HCT116 (cell line): ENCODE measurements at regions not wholly inside any gene's neighbourhood (a gene's known extent, or its start where the extent isn't known, plus 50 kb on each side); places are given as distances from the start of the nearest gene placed in this dataset.

Source experiments
- ATAC-seq: fragments of 200-7000 bp; cut with Tn5 transposase; 2 replicates; pipeline ENCODE4 v1.9.1; 2020; ENCODE audit warnings: mild to moderate bottlenecking, moderate library complexity
- BruUV-seq: library from RNA; stranded (reverse); fragments of 400-500 nt; replicated peaks from 2 replicates; lab custom pipeline; 2021; lab: Mats Ljungman, UMichigan
- CTCF ChIA-PET: fragments of 300-600 bp; sonication (Branson Sonifier 250); formaldehyde crosslinking; loops from one replicate; lab custom pipeline; 2021; ENCODE audit warnings: antibody characterized with exemption; lab: Charles Lee
- POLR2A ChIA-PET: fragments of 300-600, 350-600 bp; sonication (Branson Sonifier 250); formaldehyde crosslinking; loops from one replicate; lab custom pipeline; 2021; ENCODE audit warnings: antibody characterized with exemption; lab: Charles Lee
- RAD21 ChIA-PET, 2 experiments: fragments of 300-600 bp; sonication (Branson Sonifier 250); formaldehyde crosslinking; loops; one replicate each; lab custom pipeline; 2023; ENCODE audit warnings: low total read pairs in 2 of 2; ENCODE audit not compliant: uncharacterized antibody in 2 of 2, unreplicated experiment in 2 of 2, low non-redundant PET in 1 of 2; lab: Charles Lee
- DNase-seq: peaks from one replicate; pipeline ENCODE4 v3.0.0-alpha.2; 2010; ENCODE audit warnings: low read depth, low spot score
- H2AFZ ChIP-seq: fragments of 200-600 bp; shearing (Covaris generic), sonication (generic); 2 replicates; pipeline ENCODE4 v1.6.1; 2017; ENCODE audit warnings: low read depth, mixed run types, mixed read lengths, antibody characterized with exemption, low read length; ENCODE audit not compliant: poor library complexity, severe bottlenecking
- H3K27ac ChIP-seq: 2 replicates; pipeline ENCODE4 v1.5.1; 2012; ENCODE audit warnings: low read depth, low read length
- H3K27me3 ChIP-seq: fragments of 200-600 bp; sonication (generic); 2 replicates; pipeline ENCODE4 v1.6.1; 2016; ENCODE audit warnings: mixed run types, low read length, mixed read lengths; ENCODE audit not compliant: insufficient read depth
- H3K36me3 ChIP-seq, 2 experiments: fragments of 200-500 bp in 1 of 2; fragments of 200-600 bp in 1 of 2; sonication (Bioruptor generic) in 1 of 2; sonication (generic) in 1 of 2; 2 replicates each; pipeline versions ENCODE4 v1.5.1 to v1.6.1; 2014 to 2016; ENCODE audit warnings: low read length in 2 of 2, inconsistent platforms in 1 of 2, mixed read lengths in 1 of 2, mixed run types in 1 of 2; ENCODE audit not compliant: insufficient read depth in 2 of 2, control insufficient read depth in 1 of 2
- H3K4me1 ChIP-seq, 2 experiments: fragments of 200-600 bp in 1 of 2; sonication (generic) in 1 of 2; 2 replicates each; pipeline versions ENCODE4 v1.5.1 to v1.6.1; 2012 to 2017; ENCODE audit warnings: low read length in 2 of 2, inconsistent platforms in 1 of 2, mild to moderate bottlenecking in 1 of 2, mixed read lengths in 1 of 2, mixed run types in 1 of 2, moderate library complexity in 1 of 2; ENCODE audit not compliant: insufficient read depth in 2 of 2, control insufficient read depth in 1 of 2
- H3K4me2 ChIP-seq: fragments of 200-600 bp; sonication (generic); 2 replicates; pipeline ENCODE4 v1.6.1; 2017; ENCODE audit warnings: mixed run types, low read length, mixed read lengths
- H3K4me3 ChIP-seq, 2 experiments: fragments of 200-600 bp in 1 of 2; sonication (generic) in 1 of 2; replicated peaks in 1 of 2; 2 replicates each; pipeline ENCODE4 v1.5.1; 2011 to 2016; ENCODE audit warnings: low read length in 2 of 2, control low read depth in 1 of 2, low read depth in 1 of 2, mild to moderate bottlenecking in 1 of 2, mixed read lengths in 1 of 2, mixed run types in 1 of 2
- H3K79me2 ChIP-seq: fragments of 200-600 bp; sonication (generic); 2 replicates; pipeline ENCODE4 v1.6.1; 2017; ENCODE audit warnings: mild to moderate bottlenecking, mixed run types, low read length, moderate library complexity, mixed read lengths; ENCODE audit not compliant: insufficient read depth
- H3K9ac ChIP-seq: fragments of 200-600 bp; sonication (generic); 2 replicates; pipeline ENCODE4 v1.6.1; 2016; ENCODE audit warnings: low read length, mixed read lengths
- H3K9me2 ChIP-seq: fragments of 200-600 bp; sonication (generic), shearing (Covaris generic); 2 replicates; pipeline ENCODE4 v1.6.1; 2017; ENCODE audit warnings: mixed run types, mild to moderate bottlenecking, moderate library complexity; ENCODE audit not compliant: insufficient read depth
- H3K9me3 ChIP-seq, 2 experiments: fragments of 200-500 bp in 1 of 2; fragments of 200-600 bp in 1 of 2; sonication (Bioruptor generic) in 1 of 2; sonication (generic) in 1 of 2; 2 replicates each; pipeline ENCODE4 v1.6.1; 2014 to 2017; ENCODE audit warnings: low read length in 2 of 2, mixed read lengths in 2 of 2, inconsistent platforms in 1 of 2, low read depth in 1 of 2, mild to moderate bottlenecking in 1 of 2, mixed run types in 1 of 2, moderate library complexity in 1 of 2; ENCODE audit not compliant: control insufficient read depth in 1 of 2, insufficient read depth in 1 of 2
- H4K20me1 ChIP-seq: fragments of 200-600 bp; sonication (generic), shearing (Covaris generic); 2 replicates; pipeline ENCODE4 v1.6.1; 2017; ENCODE audit warnings: mixed run types, mild to moderate bottlenecking, moderate library complexity; ENCODE audit not compliant: insufficient read depth
- CBX3 ChIP-seq: IDR thresholded peaks from 2 replicates; pipeline ENCODE4 v1.6.1; 2012; ENCODE audit warnings: low read depth
- CTCF ChIP-seq, 3 experiments: fragments of 200-600 bp in 1 of 3; sonication (generic) in 1 of 3; IDR thresholded peaks in 2 of 3; conservative IDR thresholded peaks in 1 of 3; 2 replicates each; pipeline ENCODE4 v1.5.1; 2012 to 2017; ENCODE audit warnings: low read depth in 2 of 3, low read length in 2 of 3, antibody characterized with exemption in 1 of 3, borderline replicate concordance in 1 of 3, control low read depth in 1 of 3, mild to moderate bottlenecking in 1 of 3, mixed read lengths in 1 of 3, mixed run types in 1 of 3, moderate library complexity in 1 of 3; ENCODE audit not compliant: insufficient read depth in 1 of 3
- ELF1 ChIP-seq: IDR thresholded peaks from 2 replicates; pipeline ENCODE4 v1.6.1; 2012; ENCODE audit warnings: low read depth, borderline replicate concordance
- EZH2phosphoT487 ChIP-seq: fragments of 200-600 bp; IDR thresholded peaks from 2 replicates; pipeline ENCODE4 v1.6.1; 2018; ENCODE audit warnings: antibody characterized with exemption, borderline replicate concordance
- JUND ChIP-seq: IDR thresholded peaks from 2 replicates; pipeline ENCODE4 v1.6.1; 2012
- RAD21 ChIP-seq: IDR thresholded peaks from 2 replicates; pipeline ENCODE4 v1.6.1; 2012; ENCODE audit warnings: low read depth, mild to moderate bottlenecking
- SRF ChIP-seq: IDR thresholded peaks from 2 replicates; pipeline ENCODE4 v1.6.1; 2012; ENCODE audit warnings: low read depth
- TCF7L2 ChIP-seq: IDR thresholded peaks from 2 replicates; pipeline ENCODE4 v1.7.0; 2011; ENCODE audit warnings: borderline replicate concordance, inconsistent platforms; ENCODE audit not compliant: insufficient read depth, insufficient read length; ENCODE audit errors: extremely low read depth
- YY1 ChIP-seq: IDR thresholded peaks from 2 replicates; pipeline ENCODE4 v1.6.1; 2011; ENCODE audit warnings: low read length, low read depth, moderate library complexity, mild to moderate bottlenecking; ENCODE audit not compliant: insufficient replicate concordance; ENCODE audit errors: extremely low read depth
- ZFX ChIP-seq: fragments of 450-650 bp; IDR thresholded peaks from 2 replicates; pipeline ENCODE4 v1.6.1; 2017
- intact Hi-C: fragments of 100-400 bp; cut with micrococcal nuclease; formaldehyde crosslinking; loops from 2 replicates; pipeline ENCODE4 v1.10.0; 2022

DNA sequence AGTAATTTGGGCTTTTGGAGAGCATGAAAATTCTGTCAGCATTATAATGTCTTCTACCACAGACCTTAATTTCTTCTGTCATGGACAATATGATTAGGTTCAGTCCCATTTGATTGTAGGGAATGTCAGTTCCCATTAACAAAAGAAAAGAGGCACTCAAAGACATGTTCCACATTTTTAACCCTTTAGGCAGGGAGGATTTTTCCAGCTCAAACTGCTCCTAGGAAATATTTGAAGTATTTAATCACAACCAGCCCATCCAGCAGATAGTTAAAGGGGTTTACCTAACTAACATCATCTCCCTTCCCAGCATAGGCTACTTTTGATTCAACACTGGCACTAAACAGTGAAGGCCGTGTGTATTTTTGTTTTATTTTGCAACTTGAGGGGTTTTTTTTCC, 256.0 kb downstream of the DHX15 start:
- H3K4me3 ChIP-seq = no peak overlapping the region
- no peaks in the 10 kb centered on the region for H3K9me3 ChIP-seq

More for the DNA sequence above, 256.0 kb downstream of the DHX15 start:
- Histone ChIP-seq H3K27me3 (no peaks in the 10 kb centered on the region), H2AFZ (no peak overlapping the region), H3K9ac (no peak overlapping the region), H4K20me1 (no peaks in the 10 kb centered on the region), H3K4me1 (no peaks in the 10 kb centered on the region), H3K36me3 (no peaks in the 10 kb centered on the region), H3K79me2 (no peaks in the 10 kb centered on the region), H3K9me2 (no peaks in the 10 kb centered on the region), H3K27ac (no peak overlapping the region), H3K4me2 (no peak overlapping the region)
- no TSS peak for BruUV-seq
- POLR2A ChIA-PET = no interaction called here
- intact Hi-C loops = no loop called here
- no peak for DNase-seq
- CTCF ChIA-PET = no interaction called here
- no peak for ATAC-seq
- no peak for TF ChIP-seq ELF1
- no peak for TF ChIP-seq EZH2phosphoT487
- no peak for TF ChIP-seq JUND
- TF ChIP-seq SRF = no peak
- TF ChIP-seq CTCF (IDR thresholded peaks at IDR 0.05 in 2 of 3, conservative IDR thresholded peaks at IDR 0.05 in 1 of 3; ENCODE audit: borderline replicate concordance in 1 of 3, insufficient read depth in 1 of 3, low read depth in 2 of 3, low read length in 2 of 3) = no peak
- no peak for TF ChIP-seq TCF7L2
- no peak for TF ChIP-seq RAD21
- TF ChIP-seq YY1 = no peak
- no peak for TF ChIP-seq CBX3
- no peak for TF ChIP-seq ZFX
- RAD21 ChIA-PET = no interaction called here
